GM19025 (cell line): ENCODE measurements at regions not wholly inside any gene's neighbourhood (a gene's known extent, or its start where the extent isn't known, plus 50 kb on each side); places are given as distances from the start of the nearest gene placed in this dataset.

Experiments used
- ATAC-seq: cut with Tn5 transposase; IDR thresholded peaks from one replicate; pipeline ENCODE4 v1.9.1; 2021; ENCODE audit warnings: mild to moderate bottlenecking, low read depth, moderate library complexity; ENCODE audit not compliant: unreplicated experiment

DNA sequence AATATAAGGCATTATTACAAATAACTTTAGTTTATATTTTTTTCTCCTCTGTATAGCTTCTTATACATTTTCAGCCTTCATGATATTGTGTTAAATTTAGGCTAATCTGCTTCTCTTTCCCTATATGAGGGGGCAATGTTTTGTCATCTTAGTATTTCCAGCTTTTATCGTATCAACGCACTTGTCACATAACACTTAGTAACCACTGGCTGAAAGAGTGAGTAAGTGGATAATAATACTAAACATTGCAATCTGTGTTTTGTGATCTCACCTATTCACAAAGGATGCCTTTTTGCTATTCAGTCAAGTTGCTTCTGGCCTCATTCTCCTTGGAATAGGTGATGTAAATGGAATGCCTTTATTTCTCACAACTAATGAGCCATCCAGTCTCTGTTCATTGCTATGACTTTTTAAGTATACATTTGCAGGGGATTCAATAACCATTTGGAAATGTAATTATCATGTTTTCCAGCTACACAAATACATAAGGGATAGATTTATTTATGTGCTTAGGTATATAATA lies 260.9 kb downstream of the BMP4 start:
- ATAC-seq, result no peak

DNA sequence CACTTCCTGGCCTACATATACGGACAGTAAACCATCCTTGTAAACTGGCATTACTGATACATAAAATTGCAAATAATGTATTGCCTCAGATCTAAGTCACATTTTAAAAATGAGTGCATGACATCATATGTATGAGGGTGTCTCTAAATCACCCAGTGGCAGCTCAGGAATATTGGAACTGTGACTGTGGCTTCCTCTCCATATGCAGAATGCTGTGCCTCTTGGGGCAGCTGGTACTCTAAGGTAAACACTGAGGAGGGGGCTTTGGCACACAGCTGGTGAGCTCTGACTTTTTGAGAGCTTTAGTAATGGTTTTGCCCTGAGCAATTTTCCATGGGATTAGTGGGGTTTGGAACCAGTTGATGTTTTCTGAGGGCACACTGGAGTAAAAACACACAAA lies 263.7 kb downstream of the BMP4 start:
- no peak for ATAC-seq

- ATAC-seq, result no peak
Measured at GRCh38 chr14:53692451-53692850, 264.2 kb downstream of the BMP4 start.

GRCh38 chr14:53683229-53683628 lies 273.4 kb downstream of the BMP4 start:
- no peak for ATAC-seq

DNA sequence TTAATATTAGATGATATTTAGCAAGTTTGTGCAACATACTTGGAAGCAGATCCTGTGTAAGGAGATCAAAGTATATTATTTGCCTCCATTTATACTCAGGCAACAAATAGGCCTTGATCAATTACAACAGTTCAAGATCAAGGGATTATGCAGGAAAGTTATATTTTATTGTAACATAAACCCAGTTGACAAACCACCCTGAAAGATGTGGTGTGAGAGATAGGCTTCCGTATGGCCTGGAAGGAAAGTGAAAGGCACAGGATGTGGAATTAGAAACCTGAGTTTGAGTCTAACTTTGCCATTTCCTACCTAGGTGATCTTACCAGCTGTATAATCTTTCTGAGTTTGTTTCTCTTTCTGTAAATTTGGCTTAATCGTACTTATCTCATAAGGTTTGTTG lies 284.1 kb downstream of the BMP4 start:
- no peak for ATAC-seq

- ATAC-seq, result no peak
Measured at GRCh38 chr14:53670701-53671100, 285.9 kb downstream of the BMP4 start.

- no peak for ATAC-seq
Measured at GRCh38 chr14:53668897-53669296, 287.7 kb downstream of the BMP4 start.

GRCh38 chr14:53663709-53664108 lies 292.9 kb downstream of the BMP4 start:
- no peak for ATAC-seq

DNA sequence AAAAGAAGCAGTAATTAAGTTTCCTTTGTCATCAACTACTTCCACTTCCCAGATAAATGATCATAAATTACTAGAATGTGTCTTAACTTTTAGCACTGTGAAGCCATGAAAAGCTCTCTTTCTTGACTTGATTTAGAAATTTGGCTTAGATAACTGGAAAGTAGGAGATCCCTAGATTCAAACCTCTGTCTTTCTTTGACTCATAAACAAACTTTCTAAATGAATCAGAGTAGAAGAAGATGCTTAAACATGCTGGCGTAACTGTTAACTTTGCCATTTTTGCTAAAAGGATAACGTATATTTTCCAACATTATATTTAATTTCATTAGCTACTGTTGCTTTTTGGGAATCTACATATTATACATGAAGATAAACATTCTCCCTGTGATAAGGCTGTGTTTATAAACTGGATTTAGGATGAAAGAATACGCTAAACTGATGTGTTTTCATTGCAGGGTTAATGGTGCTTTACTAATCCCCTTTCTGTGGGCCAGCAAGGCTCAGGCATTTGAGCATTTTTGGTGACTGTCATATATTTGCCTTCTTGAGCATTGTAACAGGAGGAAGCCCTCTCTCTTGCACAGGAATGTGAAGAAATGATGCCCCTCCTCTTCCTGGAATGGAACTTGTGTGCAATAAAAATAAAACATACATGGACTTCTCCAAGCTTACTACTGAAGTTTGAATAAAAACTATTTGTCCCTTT lies 301.4 kb downstream of the BMP4 start:
- no peak for ATAC-seq

DNA sequence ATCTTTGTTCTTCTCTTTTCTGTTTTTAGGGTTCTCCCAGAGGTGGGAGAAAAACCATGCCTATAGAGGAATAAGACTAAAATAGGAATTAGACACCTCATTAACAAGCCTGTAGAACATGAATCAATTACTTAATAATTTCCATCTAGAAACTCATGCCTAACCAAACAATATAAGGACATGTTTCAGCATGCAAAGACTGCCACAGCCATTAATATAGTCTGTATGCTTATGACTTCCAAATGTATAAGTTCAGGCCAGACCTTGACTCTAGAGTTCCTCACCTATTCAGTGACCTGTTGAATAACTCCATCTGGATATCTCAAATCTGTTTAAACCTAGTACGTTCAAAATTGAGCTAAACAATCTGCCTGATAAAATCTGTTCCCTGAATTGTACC lies 304.6 kb downstream of the BMP4 start:
- no peak for ATAC-seq

DNA sequence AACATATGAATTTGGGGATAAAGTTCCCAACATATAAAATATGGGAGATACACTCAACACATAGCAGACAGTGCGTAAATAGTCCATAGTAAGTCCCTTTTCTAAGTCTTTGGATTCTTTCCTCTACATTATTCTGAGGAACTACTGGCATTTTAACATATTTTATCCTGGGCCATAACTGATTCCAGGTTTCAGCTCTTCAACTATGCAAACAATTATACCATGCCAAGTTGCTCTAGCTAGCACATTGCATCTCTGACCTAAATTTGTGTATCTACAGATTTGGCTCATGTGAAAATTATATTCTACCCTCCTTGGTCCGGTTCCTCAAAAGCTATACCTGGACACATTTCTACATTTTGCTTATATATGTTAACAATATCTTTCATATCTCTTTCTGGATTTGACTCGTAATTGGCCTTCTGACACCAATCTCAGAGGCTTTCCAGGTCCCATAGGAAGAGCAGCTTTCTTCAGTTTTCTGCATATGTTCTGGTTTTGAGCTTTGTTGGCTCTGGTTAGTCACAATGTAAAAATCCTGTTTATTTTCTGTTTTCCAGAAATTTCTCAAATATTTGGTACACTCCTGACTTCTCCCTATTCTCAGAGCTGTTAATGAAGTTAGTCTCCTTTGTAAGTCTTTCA lies 305.4 kb downstream of the BMP4 start:
- no peak for ATAC-seq

DNA sequence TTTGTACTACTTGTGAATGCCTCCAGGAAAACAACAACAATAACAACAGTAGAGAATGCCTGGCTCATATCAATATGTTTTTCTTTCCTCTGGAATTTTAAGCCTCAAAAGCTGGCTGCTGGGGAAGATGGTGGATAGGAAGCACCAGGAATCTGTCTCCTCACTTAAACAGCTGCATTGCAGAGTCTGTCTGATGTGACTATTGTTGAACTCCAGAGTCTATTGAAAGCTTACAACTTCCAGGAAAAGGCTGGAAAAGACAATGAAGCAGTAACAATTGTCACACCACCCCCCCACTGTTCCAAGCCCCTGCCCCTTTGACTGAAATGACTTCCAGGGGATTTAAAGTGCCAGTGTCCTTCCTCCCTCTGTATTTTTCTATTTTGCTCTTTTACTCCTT lies 309.7 kb downstream of the BMP4 start:
- no peak for ATAC-seq

GRCh38 chr14:53640695-53641094 lies 315.9 kb downstream of the BMP4 start:
- no peak for ATAC-seq

GRCh38 chr14:53638966-53639365 lies 317.7 kb downstream of the BMP4 start:
- no peak for ATAC-seq

DNA sequence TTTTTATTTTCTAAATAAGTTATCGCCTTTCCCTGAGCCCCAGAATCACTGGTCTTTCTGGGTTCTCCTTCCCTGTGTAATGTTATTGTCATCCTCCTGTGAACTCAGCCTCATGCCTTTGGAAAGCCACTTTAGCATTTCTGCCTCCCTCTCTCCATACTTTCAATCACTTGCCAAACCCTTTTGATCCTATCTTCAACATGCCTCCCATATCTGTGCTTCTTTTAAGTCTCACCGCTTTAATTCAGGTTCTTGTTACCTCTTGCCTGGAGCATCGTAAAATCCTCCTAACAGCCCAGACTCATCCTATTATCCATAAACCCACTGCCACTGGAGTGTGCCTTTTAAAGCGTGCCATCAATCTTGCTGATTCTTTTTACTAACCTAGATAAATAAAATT lies 321.8 kb downstream of the BMP4 start:
- no peak for ATAC-seq

DNA sequence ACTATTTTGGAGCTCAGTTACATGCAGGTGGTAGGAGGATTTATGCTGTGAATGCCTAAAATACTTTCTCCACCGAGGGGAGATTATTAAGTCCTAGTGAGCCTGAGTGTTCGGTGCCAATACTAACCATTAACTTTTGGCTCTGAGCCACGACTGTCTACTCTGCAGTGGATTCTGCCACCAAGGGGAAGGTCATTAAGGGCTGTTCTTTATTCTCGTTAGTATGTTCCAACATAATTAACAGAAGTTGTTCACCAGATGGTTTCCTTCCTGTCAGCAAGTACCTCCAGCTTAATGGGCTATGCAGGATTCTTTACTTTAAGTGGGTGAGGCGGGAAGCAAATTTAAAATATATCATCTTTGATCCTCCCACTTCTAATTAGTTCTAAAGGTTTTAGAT lies 326.3 kb downstream of the BMP4 start:
- ATAC-seq, result no peak

GRCh38 chr14:53628732-53629430 lies 327.7 kb downstream of the BMP4 start:
- ATAC-seq, result no peak

DNA sequence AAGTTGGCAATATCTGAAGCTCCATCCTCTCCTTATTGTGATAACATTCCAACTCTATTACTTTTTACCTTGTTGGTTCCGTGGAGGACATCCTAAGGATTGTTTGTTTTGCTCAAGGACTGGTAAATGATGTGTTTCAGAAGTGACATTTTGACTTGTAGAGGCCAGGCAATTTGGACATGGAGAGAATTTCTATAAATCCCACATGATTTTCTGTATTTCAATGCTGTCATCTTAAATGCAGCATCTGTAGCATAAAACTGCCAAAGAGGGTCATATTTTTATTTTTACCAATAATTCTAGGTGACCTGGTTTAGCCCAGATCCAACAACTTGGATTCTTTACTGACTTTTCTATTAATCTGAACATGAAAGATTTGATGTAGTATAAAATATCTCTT lies 328.4 kb downstream of the BMP4 start:
- no peak for ATAC-seq

GRCh38 chr14:53626761-53627160 lies 329.9 kb downstream of the BMP4 start:
- no peak for ATAC-seq

- ATAC-seq, result no peak
Measured at GRCh38 chr14:53622447-53622846, 334.2 kb downstream of the BMP4 start.

GRCh38 chr14:53621921-53622320 lies 334.7 kb downstream of the BMP4 start:
- no peak for ATAC-seq

DNA sequence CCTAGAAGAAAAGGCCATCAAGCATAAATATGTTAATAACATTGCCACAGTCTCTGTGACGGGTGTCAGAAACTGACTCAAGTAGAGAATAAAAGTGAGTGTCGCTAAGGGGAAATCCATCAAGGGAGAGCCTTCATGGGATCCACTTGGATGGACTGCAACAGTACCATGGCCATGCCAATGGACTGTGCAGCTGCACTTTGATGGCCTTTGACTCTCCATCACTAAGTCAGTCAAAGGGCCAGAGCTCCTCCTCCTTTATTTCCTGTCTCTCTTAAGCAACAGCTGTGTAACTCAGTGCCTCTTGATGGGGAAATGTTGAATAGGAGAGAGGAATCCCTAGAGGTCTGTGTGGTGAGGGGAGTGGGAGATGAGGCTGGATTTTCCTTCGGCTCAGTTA lies 335.2 kb downstream of the BMP4 start:
- ATAC-seq, result peak; percentile 62
